GM12874 (cell line): ENCODE measurements at regions not wholly inside any gene's neighbourhood (a gene's known extent, or its start where the extent isn't known, plus 50 kb on each side); places are given as distances from the start of the nearest gene placed in this dataset.

Experiments
- CTCF ChIP-seq: IDR thresholded peaks from 2 replicates; pipeline ENCODE4 v1.5.1; 2011; ENCODE audit warnings: low read depth, mild to moderate bottlenecking, control low read depth, low read length, moderate library complexity; ENCODE audit not compliant: insufficient read depth

DNA sequence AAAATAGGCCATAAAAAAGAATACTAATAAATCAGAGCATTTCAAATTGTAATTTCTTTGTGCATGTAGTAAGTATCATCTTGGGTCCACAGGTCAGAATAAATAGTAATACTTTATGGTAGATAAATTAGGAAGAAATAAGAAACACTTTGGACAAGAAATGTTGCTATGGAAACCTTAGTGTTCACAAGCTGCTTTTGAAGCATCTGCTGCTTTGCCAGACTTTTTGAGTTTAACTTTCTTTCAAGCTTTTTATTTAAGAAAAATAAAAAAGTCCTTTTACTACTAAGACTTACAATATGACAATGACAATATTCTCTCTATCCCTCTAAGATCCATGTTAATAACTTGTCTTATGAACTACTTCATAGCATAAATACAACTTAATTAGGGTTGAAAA is 690.7 kb upstream of the FSHR start:
- TF ChIP-seq CTCF: no peak

DNA sequence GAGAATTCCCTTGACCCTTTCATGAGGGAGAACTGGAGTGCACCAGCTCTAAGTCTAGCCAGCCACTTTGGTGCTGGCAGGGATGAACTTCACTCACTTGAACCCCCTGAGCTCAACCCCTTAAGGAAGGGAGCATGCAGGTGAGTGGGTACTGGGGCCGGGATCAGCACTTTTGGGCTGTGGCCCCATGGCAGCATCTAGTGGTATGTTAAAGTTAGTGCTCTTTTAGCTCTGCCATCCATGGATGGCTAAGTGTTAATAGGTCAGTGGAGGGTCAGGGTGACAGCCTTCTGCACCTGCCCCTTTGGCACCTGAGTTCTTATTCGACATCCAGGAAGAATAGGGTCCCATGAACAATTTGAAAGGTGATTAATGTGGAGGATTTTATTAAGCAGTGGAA is 689.0 kb upstream of the FSHR start:
- no peak for TF ChIP-seq CTCF

DNA sequence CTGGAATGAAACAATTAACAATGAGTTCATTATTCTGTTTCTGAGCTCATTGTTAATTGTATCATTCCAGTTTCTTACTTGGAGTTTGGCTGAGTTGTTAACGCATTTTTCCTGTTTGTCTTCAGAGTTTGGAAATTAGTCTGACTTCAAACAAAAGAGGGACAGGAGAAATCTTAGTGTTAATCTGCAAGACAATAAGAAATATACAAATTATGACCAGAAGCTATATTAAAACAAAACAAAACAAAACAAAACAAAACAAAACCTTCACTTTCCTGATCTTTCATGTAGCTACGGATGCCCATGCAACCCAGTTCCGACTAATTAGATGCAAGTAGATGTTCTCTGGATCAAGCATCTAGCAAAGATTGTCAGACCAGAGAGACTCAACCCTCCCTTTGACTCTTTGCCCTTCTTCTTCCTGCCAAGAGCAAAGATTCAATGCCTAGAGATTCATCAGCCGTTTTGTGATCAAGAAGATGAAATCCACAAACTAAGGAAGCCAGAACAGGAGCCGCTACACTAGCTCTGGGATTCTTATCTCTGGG is 686.2 kb upstream of the FSHR start:
- TF ChIP-seq CTCF: no peak

- TF ChIP-seq CTCF: no peak
These were observed 685.5 kb upstream of the FSHR start for GRCh38 chr2:49839818-49840217.

DNA sequence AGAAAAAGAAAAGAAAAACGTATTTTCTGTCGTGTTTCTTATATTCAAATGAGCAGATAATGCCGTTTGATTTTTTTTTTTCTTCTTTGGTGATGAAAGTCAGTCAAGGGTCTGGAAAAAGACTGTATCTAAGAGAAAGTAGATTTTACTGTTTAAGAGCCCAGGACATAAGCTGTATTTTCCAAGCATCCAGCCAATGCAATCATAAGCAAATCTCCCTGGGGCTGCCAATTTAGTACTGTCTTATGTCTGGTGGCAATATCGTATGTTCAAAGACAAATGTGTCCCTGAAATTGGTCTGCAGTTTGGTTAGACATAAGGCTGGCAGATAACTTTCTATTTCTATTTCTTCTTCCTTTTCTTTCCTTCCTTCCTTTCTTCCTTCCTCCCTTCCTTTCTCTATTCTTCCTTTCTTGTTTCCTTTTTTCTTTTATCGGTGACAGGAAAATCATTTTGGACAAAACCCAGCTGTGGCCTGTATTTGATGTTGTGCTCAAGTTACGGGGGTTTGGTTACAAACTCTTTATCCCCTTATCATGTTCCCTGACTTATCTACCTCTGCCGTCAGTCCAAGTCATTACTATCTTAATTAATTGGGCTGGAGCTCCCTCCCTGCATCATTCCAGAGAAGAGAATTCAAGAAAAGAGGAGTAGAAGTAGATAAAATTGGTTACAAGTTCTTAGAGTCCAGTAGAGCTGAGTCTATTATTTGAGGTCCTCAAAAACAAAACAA is 683.4 kb upstream of the FSHR start:
- no peak for TF ChIP-seq CTCF

DNA sequence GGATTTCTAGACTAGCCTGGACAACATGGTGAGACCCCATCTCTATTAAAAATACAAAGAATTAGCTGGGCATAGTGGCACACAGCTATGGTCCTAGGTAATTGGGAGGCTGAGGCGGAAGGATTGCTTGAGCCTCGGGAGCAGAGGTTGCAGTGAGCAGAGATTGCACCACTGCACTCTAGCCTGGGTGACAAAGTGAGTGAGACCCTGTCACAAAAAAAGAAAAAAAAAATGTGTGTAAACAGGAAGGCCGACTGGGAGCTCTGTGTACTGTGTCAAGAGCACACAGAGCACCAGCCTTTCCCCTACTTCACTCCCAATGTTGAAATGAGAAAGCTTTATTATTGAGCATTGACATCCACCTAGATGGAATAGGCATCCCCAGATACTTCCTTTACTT is 681.7 kb upstream of the FSHR start:
- no peak for TF ChIP-seq CTCF

- no peak for TF ChIP-seq CTCF
These were observed 680.1 kb upstream of the FSHR start for GRCh38 chr2:49834433-49834832.
